ENCODE measurements at regions not wholly inside any gene's neighbourhood (a gene's known extent, or its start where the extent isn't known, plus 50 kb on each side); places are given as distances from the start of the nearest gene placed in this dataset.

- no peak for DNase-seq
Measured at GRCh38 chr5:164041105-164041504, 535.7 kb downstream of the MAT2B start.

- no peak for DNase-seq
Measured at GRCh38 chr5:164048359-164048926, 543.0 kb downstream of the MAT2B start.

- no peak for DNase-seq
Measured at GRCh38 chr5:164051745-164052144, 546.3 kb downstream of the MAT2B start.

- DNase-seq, result no peak
Measured at GRCh38 chr5:164052536-164053093, 547.2 kb downstream of the MAT2B start.

GRCh38 chr5:164053123-164053522, 547.7 kb downstream of the MAT2B start:
- DNase-seq, result no peak

GRCh38 chr5:164054461-164054860, 549.0 kb downstream of the MAT2B start:
- DNase-seq, result no peak

GRCh38 chr5:164057121-164057520, 551.7 kb downstream of the MAT2B start:
- DNase-seq, result no peak

- DNase-seq, result no peak
Measured at GRCh38 chr5:164058621-164059020, 553.2 kb downstream of the MAT2B start.

- no peak for DNase-seq
Measured at GRCh38 chr5:164059471-164059870, 554.1 kb downstream of the MAT2B start.

- DNase-seq, result no peak
Measured at GRCh38 chr5:164060786-164061355, 555.5 kb downstream of the MAT2B start.

- no peak for DNase-seq
Measured at GRCh38 chr5:164062304-164062703, 556.9 kb downstream of the MAT2B start.

GRCh38 chr5:164065266-164065665, 559.8 kb downstream of the MAT2B start:
- DNase-seq, result no peak

- no peak for DNase-seq
Measured at GRCh38 chr5:164071671-164072070, 566.3 kb downstream of the MAT2B start.

GRCh38 chr5:164073081-164073480, 567.7 kb downstream of the MAT2B start:
- DNase-seq, result no peak

- no peak for DNase-seq
Measured at GRCh38 chr5:164076556-164076955, 571.1 kb downstream of the MAT2B start.

- DNase-seq, result no peak
Measured at GRCh38 chr5:164090358-164090757, 584.9 kb downstream of the MAT2B start.

- DNase-seq, result no peak
Measured at GRCh38 chr5:164091836-164092235, 586.4 kb downstream of the MAT2B start.

GRCh38 chr5:164094291-164094690, 588.9 kb downstream of the MAT2B start:
- DNase-seq, result no peak

- DNase-seq, result no peak
Measured at GRCh38 chr5:164097749-164098148, 592.3 kb downstream of the MAT2B start.

- no peak for DNase-seq
Measured at GRCh38 chr5:164098531-164098930, 593.1 kb downstream of the MAT2B start.

GRCh38 chr5:164098979-164099378, 593.6 kb downstream of the MAT2B start:
- no peak for DNase-seq

- DNase-seq, result no peak
Measured at GRCh38 chr5:164115420-164115819, 610.0 kb downstream of the MAT2B start.

GRCh38 chr5:164119806-164120447, 614.5 kb downstream of the MAT2B start:
- DNase-seq, result no peak

- DNase-seq, result no peak
Measured at GRCh38 chr5:164127527-164127926, 622.1 kb downstream of the MAT2B start.
